Smooth muscle cell (in vitro differentiated cells): ENCODE measurements at regions not wholly inside any gene's neighbourhood (a gene's known extent, or its start where the extent isn't known, plus 50 kb on each side); places are given as distances from the start of the nearest gene placed in this dataset.

Source experiments
- DNase-seq: peaks from one replicate; lab custom pipeline; 2025; ENCODE audit not compliant: unreplicated experiment; lab: John Stamatoyannopoulos, UW
- H2AFZ ChIP-seq: fragments of 200-600 bp; sonication (generic); 2 replicates; pipeline ENCODE4 v1.6.0; 2016; ENCODE audit warnings: antibody characterized with exemption, low read depth, mild to moderate bottlenecking
- H3F3A ChIP-seq: fragments of 200-600 bp; sonication (generic); 2 replicates; pipeline ENCODE4 v1.6.0; 2017; ENCODE audit warnings: antibody characterized with exemption, low read depth
- H3K27ac ChIP-seq: fragments of 200-600 bp; sonication (generic); 2 replicates; pipeline ENCODE4 v1.5.1; 2016; ENCODE audit warnings: low read depth, mild to moderate bottlenecking
- H3K27me3 ChIP-seq: fragments of 200-600 bp; sonication (generic); 2 replicates; pipeline ENCODE4 v1.6.1; 2016; ENCODE audit warnings: low read depth, mild to moderate bottlenecking
- H3K36me3 ChIP-seq: fragments of 200-600 bp; sonication (generic); 2 replicates; pipeline ENCODE4 v1.5.1; 2016; ENCODE audit warnings: low read depth
- H3K4me1 ChIP-seq: fragments of 200-600 bp; sonication (generic); 2 replicates; pipeline ENCODE4 v1.5.1; 2016; ENCODE audit warnings: low read depth
- H3K4me2 ChIP-seq: fragments of 200-600 bp; sonication (generic); 2 replicates; pipeline ENCODE4 v1.6.0; 2016; ENCODE audit warnings: mild to moderate bottlenecking
- H3K4me3 ChIP-seq: fragments of 200-600 bp; sonication (generic); 2 replicates; pipeline ENCODE4 v1.5.1; 2016; ENCODE audit warnings: mild to moderate bottlenecking
- H3K79me2 ChIP-seq: fragments of 200-600 bp; sonication (generic); 2 replicates; pipeline ENCODE4 v1.6.0; 2016; ENCODE audit warnings: low read depth, mild to moderate bottlenecking
- H3K9ac ChIP-seq: fragments of 200-600 bp; sonication (generic); 2 replicates; pipeline ENCODE4 v1.6.0; 2016; ENCODE audit warnings: low read depth
- H3K9me3 ChIP-seq: fragments of 200-600 bp; sonication (generic); replicated peaks from 2 replicates; pipeline ENCODE4 v1.5.1; 2016; ENCODE audit warnings: low read depth
- H4K20me1 ChIP-seq: fragments of 200-600 bp; sonication (generic); 2 replicates; pipeline ENCODE4 v1.6.0; 2016; ENCODE audit warnings: low read depth
- CTCF ChIP-seq: fragments of 200-600 bp; sonication (generic); IDR thresholded peaks from 2 replicates; pipeline ENCODE4 v1.5.1; 2017; ENCODE audit warnings: borderline replicate concordance, mild to moderate bottlenecking, antibody characterized with exemption; ENCODE audit not compliant: insufficient read depth, poor library complexity, severe bottlenecking
- WGBS: methylation state at CpG from one replicate; pipeline ENCODE4 v1.1.7; 2016; ENCODE audit warnings: low lambda C conversion rate; 5-methylcytosine and 5-hydroxymethylcytosine counted together

- no peak overlapping the region for H3K4me3 ChIP-seq
- no peak for DNase-seq
- no peaks in the 10 kb centered on the region for H3F3A ChIP-seq
- WGBS: 98% methylated on average over 1 of the region's 1 CpG
- no peak overlapping the region for H3K9ac ChIP-seq
- no peaks in the 10 kb centered on the region for H4K20me1 ChIP-seq
- no peak overlapping the region for H3K4me2 ChIP-seq
- no peaks in the 10 kb centered on the region for H3K4me1 ChIP-seq
- H3K27ac ChIP-seq: no peak overlapping the region
- H3K36me3 ChIP-seq: no peaks in the 10 kb centered on the region
- peak overlapping the region; percentile 45 for H2AFZ ChIP-seq
- no peaks in the 10 kb centered on the region for H3K9me3 ChIP-seq
- TF ChIP-seq CTCF: no peak
- no peaks in the 10 kb centered on the region for H3K79me2 ChIP-seq
- H3K27me3 ChIP-seq: no peaks in the 10 kb centered on the region
These were observed 244.9 kb downstream of the NDFIP2 start for GRCh38 chr13:79725841-79726240.

- no peaks in the 10 kb centered on the region for H3F3A ChIP-seq
- no peak overlapping the region for H3K4me2 ChIP-seq
- no peak for TF ChIP-seq CTCF
- 82% methylated on average over 3 of the region's 3 CpGs for WGBS
- H3K4me1 ChIP-seq: no peaks in the 10 kb centered on the region
- no peaks in the 10 kb centered on the region for H4K20me1 ChIP-seq
- DNase-seq: no peak
- no peaks in the 10 kb centered on the region for H3K79me2 ChIP-seq
- H3K27me3 ChIP-seq: no peaks in the 10 kb centered on the region
- no peak overlapping the region for H3K4me3 ChIP-seq
- no peak overlapping the region for H3K9ac ChIP-seq
- H3K27ac ChIP-seq: no peak overlapping the region
- no peaks in the 10 kb centered on the region for H3K36me3 ChIP-seq
- H3K9me3 ChIP-seq: no peaks in the 10 kb centered on the region
- no peak overlapping the region for H2AFZ ChIP-seq
These were observed 243.6 kb downstream of the NDFIP2 start for GRCh38 chr13:79724348-79725103.

GRCh38 chr13:79723519-79724024 is 242.6 kb downstream of the NDFIP2 start:
- H3K36me3 ChIP-seq: no peaks in the 10 kb centered on the region
- no peak overlapping the region for H3K4me2 ChIP-seq
- no peak overlapping the region for H3K9ac ChIP-seq
- H4K20me1 ChIP-seq: no peaks in the 10 kb centered on the region
- H3K79me2 ChIP-seq: no peaks in the 10 kb centered on the region
- H3F3A ChIP-seq: no peaks in the 10 kb centered on the region
- DNase-seq: no peak
- H3K9me3 ChIP-seq: no peaks in the 10 kb centered on the region
- H2AFZ ChIP-seq: no peak overlapping the region
- 82% methylated on average over 7 of the region's 7 CpGs for WGBS
- H3K27me3 ChIP-seq: no peaks in the 10 kb centered on the region
- no peak for TF ChIP-seq CTCF
- no peak overlapping the region for H3K27ac ChIP-seq
- H3K4me3 ChIP-seq: no peak overlapping the region
- H3K4me1 ChIP-seq: no peaks in the 10 kb centered on the region
